ENCODE measurements at regions not wholly inside any gene's neighbourhood (a gene's known extent, or its start where the extent isn't known, plus 50 kb on each side); places are given as distances from the start of the nearest gene placed in this dataset.
"Not testable (repeated sequence)": the region's sequence is repeated elsewhere in the genome, so short reads cannot be mapped to it uniquely, and the experiment has no call there.

DNA sequence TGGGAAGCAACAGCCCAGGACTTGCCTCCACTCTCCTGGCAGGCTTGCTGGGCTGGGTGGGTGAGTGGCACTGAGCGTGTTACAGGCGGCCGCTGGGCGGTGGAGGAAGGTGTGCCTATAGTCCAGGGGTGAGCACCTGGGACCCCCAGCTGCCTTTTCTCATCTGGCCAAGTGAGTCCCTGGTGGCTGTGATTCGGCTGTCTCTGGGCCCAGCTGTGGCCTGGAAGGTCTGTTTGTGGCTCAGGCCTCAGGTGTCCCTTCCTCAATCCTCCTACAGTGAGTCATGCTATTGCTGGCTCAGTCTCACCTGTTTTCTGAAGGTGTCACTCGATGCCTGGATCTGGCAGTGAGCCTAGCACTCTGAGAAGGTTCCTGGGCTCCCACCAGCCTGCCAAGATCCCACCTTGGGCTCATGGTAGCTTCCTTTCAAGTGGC lies 564.2 kb downstream of the PTPRU start:
- DNase-seq, result no peak

DNA sequence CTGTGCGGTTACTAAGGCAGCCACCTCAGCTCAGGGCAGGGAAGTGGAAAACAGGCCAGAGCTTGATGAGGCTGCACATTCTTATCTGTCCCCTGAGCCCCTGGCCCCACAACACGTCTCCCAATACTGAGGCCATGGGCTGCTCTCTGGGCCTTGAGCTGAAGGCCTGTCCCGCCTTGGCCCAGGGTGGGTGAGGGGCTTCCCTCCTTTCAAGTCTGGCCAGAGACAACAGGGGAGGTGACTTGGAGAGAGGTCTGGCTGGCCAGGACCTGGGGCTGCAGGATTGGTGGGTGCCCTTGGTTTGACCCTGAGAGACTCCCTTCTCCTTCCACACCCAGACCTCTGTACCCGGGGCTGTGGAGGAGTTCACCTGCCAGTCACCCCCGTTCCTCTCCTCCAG lies 563.8 kb downstream of the PTPRU start:
- DNase-seq, result no peak

DNA sequence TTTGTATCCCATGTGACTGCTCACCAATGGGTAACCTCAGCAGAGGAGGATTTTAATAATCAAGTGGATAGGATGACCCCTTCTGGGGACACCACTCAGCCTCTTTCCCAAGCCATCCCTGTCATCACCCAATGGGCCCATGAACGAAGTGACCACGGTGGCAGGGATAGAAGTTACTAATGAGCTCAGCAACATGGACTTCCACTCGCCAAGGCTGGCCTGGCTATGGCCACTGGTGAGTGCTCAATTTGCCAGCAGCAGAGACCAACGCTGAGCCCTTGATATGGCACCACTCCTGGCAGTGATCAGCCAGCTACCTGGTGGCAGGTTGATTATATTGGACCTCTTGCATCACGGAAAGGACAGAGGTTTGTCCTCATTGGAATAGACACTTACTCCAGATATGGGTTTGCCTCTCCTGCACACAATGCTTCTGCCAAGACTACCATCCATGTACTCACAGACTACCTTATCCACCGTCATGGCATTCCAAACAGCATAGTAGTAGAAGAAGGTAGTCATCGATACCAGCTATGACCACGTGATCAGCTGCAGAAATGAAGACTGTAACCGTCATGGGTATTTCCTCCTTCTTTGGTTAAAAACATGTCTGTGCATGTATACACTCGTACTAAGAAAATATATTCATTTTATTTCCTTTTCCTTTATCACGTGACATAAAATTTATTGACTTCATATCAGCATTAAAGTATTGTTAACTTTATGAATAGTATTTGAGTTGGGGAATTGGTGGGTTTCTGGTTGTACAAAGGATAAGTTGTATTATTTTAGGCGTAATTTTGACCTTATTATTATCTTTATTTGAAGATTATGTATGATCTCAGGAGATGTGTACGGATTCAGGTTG lies 562.6 kb downstream of the PTPRU start:
- no peak for DNase-seq

DNA sequence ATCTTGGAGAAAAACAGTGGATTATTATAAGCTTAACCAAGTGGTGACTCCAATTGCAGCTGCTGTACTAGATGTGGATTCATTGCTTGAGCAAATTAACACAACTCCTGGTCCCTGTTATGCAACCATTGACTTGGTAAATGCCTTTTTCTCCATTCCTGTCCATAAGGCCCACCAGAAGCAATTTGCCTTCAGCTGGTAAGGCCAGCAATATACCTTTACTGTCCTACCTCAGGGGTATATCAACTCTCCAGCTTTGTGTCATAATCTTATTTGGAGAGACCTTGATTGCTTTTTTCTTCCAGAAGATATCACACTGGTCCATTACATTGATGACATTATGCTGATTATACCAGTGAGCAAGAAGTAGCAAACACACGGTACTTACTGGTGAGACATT lies 560.8 kb downstream of the PTPRU start:
- DNase-seq, result not testable (repeated sequence)

DNA sequence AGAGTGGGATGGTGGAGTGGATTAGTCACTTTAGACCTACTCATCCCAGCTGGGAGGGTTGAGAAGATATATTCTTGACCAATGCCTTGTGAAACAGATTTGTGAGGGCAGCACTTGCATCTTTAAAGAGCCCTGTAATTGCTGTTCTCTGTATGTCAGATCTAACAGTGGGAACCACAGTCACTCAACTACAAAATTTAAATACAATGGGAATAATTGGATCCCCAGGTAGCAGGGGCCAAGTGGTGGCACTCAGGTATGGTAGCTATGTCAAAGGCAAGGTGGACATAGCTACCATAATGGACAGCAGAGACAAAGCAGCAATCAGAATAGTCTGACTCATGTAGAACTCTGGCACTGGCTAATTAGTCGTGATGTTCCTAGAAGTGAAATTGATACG lies 559.6 kb downstream of the PTPRU start:
- not testable (repeated sequence) for DNase-seq

DNA sequence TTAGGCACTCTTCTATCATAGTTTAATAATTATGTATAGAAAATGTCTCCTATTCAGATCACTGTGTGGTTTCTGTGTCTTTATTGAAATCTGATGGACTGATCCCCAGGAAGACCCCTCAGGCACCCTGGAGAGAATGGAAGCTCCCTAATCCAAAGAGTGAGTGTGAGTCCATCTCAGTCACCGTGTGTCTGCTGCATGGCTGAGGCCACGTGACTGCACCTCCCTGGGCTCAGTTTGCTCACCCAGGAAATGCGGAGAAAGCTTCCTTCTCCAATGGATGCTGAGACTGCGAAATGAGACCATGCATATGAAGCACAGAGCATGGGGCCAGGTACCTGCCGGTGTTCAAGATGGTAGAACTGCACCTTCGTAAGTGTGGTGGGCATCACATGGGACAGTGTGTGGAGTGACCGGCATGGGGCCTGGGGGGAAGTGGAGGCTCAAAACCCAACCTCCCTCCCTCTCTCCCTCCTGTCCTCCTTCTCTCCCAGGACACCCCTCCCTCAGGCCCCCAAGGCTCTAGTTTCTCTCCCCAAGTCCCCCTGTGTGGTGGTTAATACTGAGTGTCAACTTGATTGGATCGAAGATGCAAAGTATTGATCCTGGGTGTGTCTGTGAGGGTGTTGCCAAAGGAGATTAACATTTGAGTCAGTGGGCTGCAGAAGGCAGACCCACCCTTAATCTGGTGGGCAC lies 557.5 kb downstream of the PTPRU start:
- DNase-seq, result no peak

DNA sequence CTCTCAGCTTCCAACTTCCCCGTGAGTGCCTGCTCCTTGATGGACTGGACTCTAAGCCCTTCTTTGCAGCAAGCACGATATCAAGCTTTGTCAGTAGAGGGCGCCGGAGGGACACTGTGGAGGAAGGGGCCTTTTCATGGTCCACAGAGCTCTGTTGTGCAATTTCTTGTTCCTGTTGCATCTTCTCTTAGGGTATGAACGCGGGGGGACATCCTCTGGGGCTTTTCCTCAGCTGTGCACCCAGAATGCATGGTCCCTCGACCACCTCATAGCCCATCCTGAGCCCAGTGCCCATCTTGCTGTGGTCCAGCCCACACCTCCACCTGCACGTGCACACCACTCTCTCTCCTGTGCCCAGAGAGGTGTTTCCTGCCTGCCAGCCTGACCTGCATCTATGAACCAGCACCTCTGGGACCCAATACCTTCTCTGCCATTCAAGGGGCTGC lies 556.8 kb downstream of the PTPRU start:
- DNase-seq, result peak; percentile 48

DNA sequence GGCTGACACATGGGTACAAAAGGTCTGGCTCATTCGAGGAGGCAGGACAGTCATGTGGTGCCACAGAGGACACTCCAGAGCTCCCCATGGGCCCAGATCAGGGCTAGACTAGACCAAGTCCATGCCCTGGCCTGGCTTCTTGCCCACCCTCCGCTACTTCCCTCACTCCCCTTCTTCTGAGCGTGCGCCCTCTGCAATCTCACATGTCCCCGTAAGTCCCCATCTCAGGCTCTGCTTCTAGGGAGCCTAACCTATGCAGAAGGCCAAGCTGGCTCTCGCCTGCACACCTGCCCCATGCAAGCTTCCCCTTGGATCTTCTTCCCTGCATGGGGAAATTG lies 553.6 kb downstream of the PTPRU start:
- DNase-seq, result no peak

DNA sequence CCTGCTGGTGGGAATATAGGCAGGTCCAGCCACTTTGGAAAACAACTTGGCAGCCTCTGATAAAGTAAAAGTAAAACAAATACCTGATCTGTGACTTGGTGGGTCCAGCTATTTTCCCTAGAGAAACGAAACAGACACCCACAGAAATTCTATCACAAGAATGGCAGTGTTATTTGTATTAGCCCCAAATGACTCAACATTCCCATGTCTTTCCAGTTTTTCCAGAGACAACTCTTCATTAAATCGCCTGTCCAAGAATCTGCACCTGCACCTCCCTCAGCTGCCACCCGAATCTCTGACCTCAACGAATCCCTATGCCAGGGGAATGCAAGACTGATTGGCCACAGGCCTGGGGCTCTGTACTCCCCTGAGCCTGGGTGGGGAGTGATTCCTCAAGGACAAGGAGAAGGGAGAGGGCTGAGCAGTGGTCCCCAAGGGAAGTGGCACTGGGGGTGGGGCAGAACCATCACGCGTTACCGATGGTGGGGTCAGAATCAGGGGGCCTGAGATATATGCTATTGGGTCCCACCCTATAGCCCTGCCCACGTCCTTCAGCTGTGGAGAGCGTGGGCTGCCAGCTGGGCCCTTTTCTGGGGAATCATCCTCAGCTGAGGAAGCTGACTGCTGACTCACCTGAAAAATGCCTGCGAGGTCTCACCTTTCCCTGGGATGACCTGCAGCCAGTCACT lies 553.0 kb downstream of the PTPRU start:
- DNase-seq, result no peak

DNA sequence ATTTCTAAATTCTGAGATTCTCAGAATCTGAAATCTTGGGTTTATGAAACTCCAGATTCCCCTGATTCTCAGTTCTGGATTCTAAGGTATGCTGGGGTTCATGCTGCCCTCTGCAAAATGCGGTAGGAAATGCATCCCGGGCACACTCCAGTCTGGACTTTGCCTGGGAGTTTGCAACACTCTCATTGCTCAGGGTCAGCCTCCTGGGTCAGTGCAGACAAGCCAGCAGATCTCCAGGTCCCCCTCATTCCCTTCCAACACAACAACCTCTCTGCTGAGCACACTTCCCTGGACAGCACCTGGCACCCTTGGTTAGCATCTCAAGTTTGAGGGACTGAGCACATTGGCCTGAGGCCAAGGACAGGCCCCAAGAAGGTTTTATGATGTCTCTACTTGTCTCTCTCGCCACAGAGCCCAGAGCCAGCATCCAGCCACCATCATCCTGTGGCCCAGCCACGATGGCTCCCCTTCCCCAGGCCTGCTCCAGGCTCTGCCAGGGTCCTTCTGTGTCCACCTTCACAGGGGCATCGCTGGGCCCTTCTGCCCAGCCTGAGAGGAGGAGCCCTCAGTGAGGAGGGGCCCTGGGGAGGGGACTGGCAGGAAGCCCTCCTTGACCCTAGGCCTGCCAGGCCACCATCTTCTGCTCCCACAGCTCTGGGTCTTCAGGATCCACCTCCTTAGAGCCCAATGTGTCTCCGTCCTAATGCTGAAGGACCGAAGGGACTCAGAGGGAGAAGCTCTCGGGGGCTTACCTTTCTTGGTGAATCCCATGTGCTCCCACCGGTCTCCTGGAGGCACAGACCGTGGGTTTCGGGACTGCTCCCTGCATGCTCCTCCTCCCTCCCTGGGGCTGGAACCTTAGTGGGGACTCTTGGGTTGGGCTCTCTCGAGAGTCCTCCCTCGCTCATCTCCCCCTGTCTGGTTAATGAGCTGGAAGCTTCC lies 550.7 kb downstream of the PTPRU start:
- no peak for DNase-seq

DNA sequence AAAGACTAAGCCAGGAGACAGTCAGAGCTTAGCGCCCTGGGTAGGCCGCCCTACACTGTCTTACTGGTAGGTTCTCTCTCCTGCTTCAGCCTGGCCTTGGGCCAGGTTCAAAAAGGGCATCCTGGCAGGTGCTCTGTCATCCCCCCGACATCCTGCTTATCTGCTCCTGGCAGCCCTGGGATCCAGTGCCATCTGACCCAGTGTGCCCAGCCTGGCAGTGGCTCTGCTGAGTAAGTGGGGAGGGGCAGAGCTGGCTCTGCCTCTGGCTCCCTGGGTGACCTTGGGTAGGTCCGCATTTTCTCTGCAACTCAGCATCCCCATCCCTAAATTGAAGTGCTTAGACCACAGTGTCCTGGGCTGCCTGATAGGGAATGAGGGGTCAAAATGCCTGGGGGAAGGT lies 549.9 kb downstream of the PTPRU start:
- DNase-seq, result no peak

DNA sequence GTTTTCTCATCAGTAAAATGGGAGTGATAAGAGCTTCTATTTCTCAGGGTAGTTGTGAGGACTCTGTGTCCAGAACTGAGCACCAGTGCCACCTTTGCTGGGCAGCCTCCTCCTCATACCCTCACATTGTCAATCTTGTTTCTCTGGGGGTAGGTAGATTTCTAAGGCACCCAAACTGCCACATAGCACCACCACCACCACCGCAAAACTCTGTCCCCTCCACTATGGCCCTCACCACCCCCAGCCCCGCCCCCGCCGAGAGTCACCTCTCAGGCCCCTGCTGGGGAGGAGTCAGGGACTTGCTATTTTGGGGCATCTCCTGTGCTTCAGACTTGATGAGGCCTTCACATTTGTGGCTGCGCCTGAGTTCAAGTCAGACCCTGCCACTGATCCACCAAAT lies 549.2 kb downstream of the PTPRU start:
- no peak for DNase-seq

DNA sequence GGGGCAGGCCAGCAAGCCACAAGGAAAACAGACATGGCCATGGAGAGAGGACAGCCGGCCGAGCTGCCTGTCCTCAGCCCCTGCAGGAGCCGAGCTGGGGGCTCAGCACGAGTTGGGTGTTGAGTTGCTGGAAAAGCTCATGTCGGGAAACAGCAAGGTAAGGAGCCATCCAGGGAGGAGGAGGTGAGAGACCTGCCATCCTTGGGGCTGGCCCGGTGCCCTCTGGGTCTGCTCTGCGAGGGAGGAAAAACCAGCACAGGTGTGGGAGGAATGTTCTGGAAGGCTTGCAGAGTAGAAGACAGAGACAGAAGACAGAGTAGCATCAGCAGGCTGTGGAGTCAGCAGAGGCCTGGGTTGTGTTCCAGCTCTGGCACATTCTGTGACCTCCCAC lies 548.8 kb downstream of the PTPRU start:
- no peak for DNase-seq

DNA sequence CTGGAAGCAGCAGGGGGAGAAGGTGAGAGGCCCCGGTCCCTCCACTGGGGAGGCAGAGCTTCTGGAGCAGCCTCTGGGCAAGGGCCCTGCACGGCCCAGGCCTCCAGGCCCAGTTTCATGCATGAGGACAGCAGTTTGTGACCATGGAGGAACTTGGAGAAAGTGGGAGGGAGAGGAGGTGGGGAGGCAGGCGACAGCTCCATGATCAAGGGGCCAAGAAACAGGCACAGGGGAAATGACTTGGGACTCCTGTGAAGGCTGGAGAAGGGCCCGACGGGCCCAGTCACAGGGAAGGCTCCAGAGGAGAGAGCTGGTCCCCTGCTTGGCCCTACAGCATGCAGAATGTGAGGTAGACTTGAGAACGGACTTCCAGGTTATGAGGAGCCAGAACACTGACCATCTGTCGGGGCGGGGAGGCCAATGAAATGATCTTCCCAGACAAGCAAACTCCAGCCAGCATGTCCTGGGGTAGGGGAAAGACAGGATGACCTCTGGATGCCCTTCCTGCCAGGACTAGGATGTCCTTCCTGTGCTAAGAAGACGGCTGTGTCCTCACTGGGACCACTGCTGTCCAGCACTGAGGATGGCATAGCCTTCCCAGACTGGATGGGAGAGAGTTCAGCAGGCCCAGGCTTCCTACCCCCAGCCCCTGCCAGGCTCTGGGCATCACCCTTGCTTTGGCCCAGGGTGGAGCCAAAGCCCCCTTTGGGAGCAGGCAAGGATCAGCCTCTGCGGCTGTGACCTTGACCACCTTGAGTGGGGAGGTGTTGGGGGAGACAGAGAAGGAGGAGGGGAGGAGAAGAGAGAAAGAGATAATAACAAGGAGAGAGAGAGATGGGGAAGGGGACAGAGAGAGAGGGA lies 548.2 kb downstream of the PTPRU start:
- DNase-seq, result no peak

DNA sequence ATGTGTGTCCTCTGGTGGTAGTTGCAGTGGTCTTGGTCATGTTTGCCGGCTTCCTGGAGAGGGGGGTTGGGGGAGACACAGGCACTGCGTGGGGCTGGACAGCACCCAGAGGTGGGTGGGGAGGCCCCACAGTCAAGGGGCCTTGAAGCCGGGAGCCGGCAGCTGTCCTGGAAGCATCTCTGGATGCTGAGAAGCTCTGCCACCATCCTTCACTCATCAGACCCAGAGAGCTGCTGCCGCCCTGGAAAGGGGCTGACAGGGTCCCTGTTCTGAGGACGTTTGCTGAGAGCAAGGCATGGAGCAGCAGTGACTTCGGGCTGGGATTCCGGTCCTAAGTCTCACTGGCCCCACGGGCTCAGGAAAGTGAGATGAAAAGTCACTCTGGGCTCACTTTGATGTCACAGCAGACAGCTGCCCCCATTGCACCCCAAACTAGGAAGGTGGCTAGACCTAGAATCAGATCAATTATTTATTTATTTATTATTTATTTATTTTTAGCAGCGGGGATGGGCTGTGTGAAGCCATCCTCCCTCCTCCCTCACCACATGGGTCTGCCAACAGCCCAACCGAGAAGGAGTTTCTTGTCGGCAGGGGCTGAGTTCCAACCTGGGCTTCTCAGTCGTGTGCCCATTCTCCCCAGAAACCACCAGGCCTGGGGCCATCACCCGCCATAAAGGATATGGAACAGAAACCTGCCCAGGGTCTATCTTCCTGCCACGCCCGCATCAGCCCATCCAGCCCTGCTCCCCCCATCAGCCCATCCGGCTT lies 547.4 kb downstream of the PTPRU start:
- no peak for DNase-seq

DNA sequence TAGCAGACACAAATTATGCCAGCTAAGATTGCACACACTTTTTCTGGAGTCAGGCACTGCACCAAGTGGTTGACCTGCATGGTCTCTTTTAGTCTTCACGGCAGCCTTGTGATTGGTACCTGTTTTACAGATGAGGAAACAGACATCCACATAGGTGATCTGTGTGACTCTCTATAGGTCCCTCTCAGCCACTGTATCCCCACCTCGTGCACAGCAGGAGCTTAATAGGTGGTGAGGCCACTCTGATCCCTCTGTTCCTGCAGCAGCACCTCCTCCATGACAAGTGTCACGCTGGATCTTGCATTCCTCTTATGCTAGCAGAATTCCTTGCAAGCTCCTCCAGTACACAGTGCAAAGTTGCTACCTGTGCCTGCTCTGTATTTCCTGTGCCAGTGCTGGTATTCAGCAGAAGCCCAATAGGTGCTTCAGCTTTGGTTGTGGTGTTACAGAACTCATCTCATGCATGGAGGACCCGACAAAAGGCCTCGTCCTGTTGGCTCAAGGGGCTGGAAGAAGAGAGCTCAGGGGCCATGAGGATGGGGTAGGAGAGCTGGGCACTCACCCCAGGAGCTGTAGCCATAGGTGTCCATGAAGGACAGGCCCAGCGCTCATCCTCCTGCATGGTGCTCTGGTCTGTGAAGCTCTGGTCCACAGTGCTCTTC lies 546.7 kb downstream of the PTPRU start:
- DNase-seq, result no peak

DNA sequence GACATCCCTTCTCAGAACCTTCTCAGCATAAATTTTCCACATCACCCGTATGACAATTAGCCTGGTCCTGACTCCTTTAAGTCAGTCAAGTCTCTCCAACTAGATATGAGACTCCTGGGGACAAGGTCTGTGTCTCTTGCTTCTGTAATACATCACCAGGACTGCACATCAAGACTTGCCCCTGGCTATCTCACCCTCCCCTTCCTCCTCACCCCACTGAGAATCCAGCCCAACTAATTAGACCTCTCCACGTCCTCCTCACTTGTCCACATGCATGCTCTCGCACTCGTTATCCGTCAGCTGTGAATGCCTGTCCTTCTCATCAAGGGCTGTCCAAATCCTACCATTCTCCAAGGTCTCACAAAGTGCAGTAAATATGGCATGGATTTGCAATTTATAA lies 542.8 kb downstream of the PTPRU start:
- no peak for DNase-seq

DNA sequence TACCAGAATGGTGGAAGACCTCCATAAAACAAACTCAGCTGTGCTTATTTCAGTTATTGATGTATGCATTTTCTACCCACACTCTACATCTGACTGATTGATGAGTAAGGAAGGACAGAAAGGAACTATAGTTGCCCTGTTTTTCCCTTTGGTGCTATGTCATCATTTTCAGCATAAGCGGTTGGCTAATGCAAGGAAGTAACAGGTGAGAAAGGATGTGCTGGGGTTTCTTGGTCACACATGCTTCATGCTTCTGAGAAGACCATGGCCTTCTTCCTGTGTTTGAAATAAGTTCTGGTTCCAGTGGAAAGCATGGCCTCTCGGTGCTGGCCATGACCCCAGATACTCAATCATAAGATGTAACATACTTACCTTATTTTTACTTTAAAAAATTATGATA lies 541.2 kb downstream of the PTPRU start:
- DNase-seq, result no peak

DNA sequence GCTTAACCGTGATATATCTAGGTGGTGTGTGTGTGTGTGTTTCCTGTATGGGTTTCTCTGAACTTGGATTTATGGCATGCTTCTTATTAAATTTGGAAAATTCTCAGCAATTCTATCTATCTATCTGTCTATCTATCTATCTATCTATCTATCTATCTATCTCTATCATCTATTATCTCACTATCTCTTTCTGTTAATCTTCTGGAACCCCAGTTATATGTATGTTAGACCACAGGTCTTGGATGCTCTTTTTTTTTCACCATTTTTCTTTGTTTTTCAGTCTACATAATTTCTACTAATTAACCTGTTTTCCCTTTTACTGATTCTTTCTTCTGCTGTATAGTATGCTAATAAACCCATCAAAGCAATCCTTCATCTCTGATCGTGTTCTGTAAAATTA lies 538.0 kb downstream of the PTPRU start:
- DNase-seq, result no peak

DNA sequence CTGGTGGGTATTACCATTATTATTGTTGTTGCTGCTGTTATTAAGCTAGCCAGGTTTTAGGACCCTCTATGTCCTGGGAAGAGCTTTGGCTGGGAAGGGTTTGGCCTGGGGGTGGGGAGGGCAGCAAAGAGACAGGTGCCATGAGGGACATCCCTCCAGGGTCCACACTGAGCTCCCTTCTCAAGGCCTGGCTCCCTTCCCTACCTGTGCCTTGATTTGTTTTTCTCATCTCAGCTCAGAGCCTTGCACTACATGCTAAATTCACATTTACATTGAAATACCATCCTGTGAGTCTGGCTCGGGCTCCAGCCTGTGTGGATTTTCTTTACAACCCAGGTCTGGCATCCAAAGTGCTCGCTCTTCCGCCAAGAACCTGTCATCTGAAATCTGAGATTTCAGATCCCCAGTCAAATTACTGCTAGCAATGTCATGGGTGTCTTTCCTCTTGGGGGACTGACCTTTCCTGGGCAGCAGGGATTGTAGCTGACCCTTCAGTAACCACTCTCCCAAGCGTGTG lies 536.3 kb downstream of the PTPRU start:
- no peak for DNase-seq
